Small intestine (tissue), 7 donors: ENCODE measurements at regions not wholly inside any gene's neighbourhood (a gene's known extent, or its start where the extent isn't known, plus 50 kb on each side); places are given as distances from the start of the nearest gene placed in this dataset.
"Not testable (repeated sequence)": the region's sequence is repeated elsewhere in the genome, so short reads cannot be mapped to it uniquely, and the experiment has no call there.

Experiments
- DNase-seq, 2 donors: peaks; one replicate each; pipeline versions ENCODE4 v3.0.0 to v3.0.0-alpha.2; 2013
- FAIRE-seq: peaks from 2 replicates; lab custom pipeline; 2012; peaks lifted over from hg19 to GRCh38; lab: Jason Lieb, UNC
- H3K27ac ChIP-seq, 3 donors: one replicate each; pipeline ENCODE4 v1.5.1; 2013; ENCODE audit warnings: low read length in 2 of 3, mild to moderate bottlenecking in 2 of 3, control low read depth in 1 of 3, inconsistent platforms in 1 of 3, low read depth in 1 of 3, moderate library complexity in 1 of 3
- H3K27me3 ChIP-seq, 3 donors: one replicate each; pipeline ENCODE4 v1.6.1; 2013; ENCODE audit warnings: low read length in 3 of 3, inconsistent platforms in 1 of 3; ENCODE audit not compliant: control insufficient read depth in 3 of 3, insufficient read depth in 3 of 3
- H3K36me3 ChIP-seq, 3 donors: one replicate each; pipeline ENCODE4 v1.6.1; 2013; ENCODE audit warnings: low read length in 3 of 3, inconsistent platforms in 1 of 3, low read depth in 1 of 3, mild to moderate bottlenecking in 1 of 3, moderate library complexity in 1 of 3; ENCODE audit not compliant: control insufficient read depth in 3 of 3, insufficient read depth in 2 of 3
- H3K4me1 ChIP-seq, 3 donors: one replicate each; pipeline ENCODE4 v1.6.1; 2013; ENCODE audit warnings: low read length in 2 of 3, inconsistent platforms in 1 of 3, low read depth in 1 of 3, mild to moderate bottlenecking in 1 of 3, moderate library complexity in 1 of 3; ENCODE audit not compliant: control insufficient read depth in 3 of 3, insufficient read depth in 2 of 3
- H3K4me3 ChIP-seq, 3 donors: one replicate each; pipeline ENCODE4 v1.5.1; 2013; ENCODE audit warnings: low read length in 3 of 3, control low read depth in 1 of 3, inconsistent platforms in 1 of 3, low read depth in 1 of 3, mild to moderate bottlenecking in 1 of 3, moderate library complexity in 1 of 3
- H3K9me3 ChIP-seq, 2 donors: one replicate each; pipeline ENCODE4 v1.6.1; 2013; ENCODE audit warnings: low read depth in 1 of 2, low read length in 1 of 2; ENCODE audit not compliant: control insufficient read depth in 2 of 2, insufficient read depth in 1 of 2
- WGBS, 3 donors: extraction: QIAGEN DNeasy Blood & Tissue Kit; methylation state at CpG; one replicate each; pipeline ENCODE4 v1.1.7; 2013; 5-methylcytosine and 5-hydroxymethylcytosine counted together
- donor health status: healthy with polysubstance abuse.
- donor health status: control.
- donor health status: control.
- donor health status: Bipolar disorder and iron deficiency.
- donor health status: healthy.

- H3K4me1 ChIP-seq, H3K27me3 ChIP-seq, FAIRE-seq, H3K36me3 ChIP-seq, H3K27ac ChIP-seq, H3K9me3 ChIP-seq, H3K4me3 ChIP-seq: not testable (repeated sequence)
- peak in 1 of 2 donors; percentile 33 for DNase-seq
- 68 to 82% (median 76%) methylated on average over 5 of the region's 5 CpGs for WGBS, 3 donors
These were observed 55.0 kb upstream of the PAX8 start for GRCh38 chr2:113333735-113334134.

- H3K27me3 ChIP-seq, H3K27ac ChIP-seq, H3K4me1 ChIP-seq, H3K9me3 ChIP-seq, FAIRE-seq, H3K4me3 ChIP-seq, H3K36me3 ChIP-seq, DNase-seq: not testable (repeated sequence)
- 77 to 88% (median 82%) methylated on average over 4 of the region's 5 CpGs for WGBS, 3 donors
These were observed 51.5 kb upstream of the PAX8 start for GRCh38 chr2:113330060-113330767.

GRCh38 chr2:113328973-113329372 is 50.3 kb upstream of the PAX8 start:
- FAIRE-seq, H3K27ac ChIP-seq, H3K4me3 ChIP-seq, H3K36me3 ChIP-seq, H3K9me3 ChIP-seq, H3K4me1 ChIP-seq, H3K27me3 ChIP-seq, DNase-seq: not testable (repeated sequence)
- WGBS, 3 donors = 89 to 93% (median 91%) methylated on average over 9 of the region's 9 CpGs

GRCh38 chr2:113328572-113328971 is 49.9 kb upstream of the PAX8 start:
- not testable (repeated sequence) for FAIRE-seq, H3K36me3 ChIP-seq, H3K4me1 ChIP-seq, DNase-seq, H3K27ac ChIP-seq, H3K4me3 ChIP-seq, H3K9me3 ChIP-seq, H3K27me3 ChIP-seq
- WGBS, 3 donors = 92 to 100% (median 100%) methylated on average over 1 of the region's 1 CpG
